Uterus (tissue), 3 donors: ENCODE measurements at regions not wholly inside any gene's neighbourhood (a gene's known extent, or its start where the extent isn't known, plus 50 kb on each side); places are given as distances from the start of the nearest gene placed in this dataset.

ENCODE experiments used
- DNase-seq, 2 donors: peaks; one replicate each; pipeline ENCODE4 v3.0.0-alpha.2; 2019 to 2020
- H3K27ac ChIP-seq, 2 donors: fragments of 200-600 bp; sonication (generic); 1 replicate in 1 of 2; 2 replicates in 1 of 2; pipeline ENCODE4 v1.5.1; 2016 to 2018
- H3K27me3 ChIP-seq, 2 donors: fragments of 200-600 bp; sonication (generic); one replicate each; pipeline ENCODE4 v1.5.1; 2018 to 2019; ENCODE audit warnings: control low read depth in 1 of 2
- H3K36me3 ChIP-seq, 2 donors: fragments of 200-600 bp; sonication (generic); one replicate each; pipeline ENCODE4 v1.5.1; 2019; ENCODE audit warnings: control low read depth in 1 of 2
- H3K4me1 ChIP-seq, 2 donors: fragments of 200-600 bp; sonication (generic); one replicate each; pipeline ENCODE4 v1.5.1; 2018 to 2019; ENCODE audit warnings: control low read depth in 1 of 2
- H3K4me3 ChIP-seq, 2 donors: fragments of 200-600 bp; sonication (generic); 1 replicate in 1 of 2; 2 replicates in 1 of 2; pipeline ENCODE4 v1.5.1; 2018 to 2019; ENCODE audit warnings: mild to moderate bottlenecking in 1 of 2
- H3K9me3 ChIP-seq, 2 donors: fragments of 200-600 bp; sonication (generic); one replicate each; pipeline ENCODE4 v1.5.1; 2019; ENCODE audit warnings: control low read depth in 1 of 2
- POLR2A ChIP-seq, 2 donors: fragments of 450-650 bp; IDR thresholded peaks; one replicate each; pipeline ENCODE4 v1.6.1; 2016; ENCODE audit warnings: antibody characterized with exemption in 2 of 2, mild to moderate bottlenecking in 1 of 2, moderate library complexity in 1 of 2
- intact Hi-C: fragments of 100-400 bp; cut with DNase I; formaldehyde crosslinking; loops from one replicate; pipeline ENCODE4 v1.15.1; 2023; ENCODE audit warnings: low total_unique reads
- TF ChIP-seq, protein P1 (sequence below), 4 experiments: fragments of 200-600 bp in 2 of 4; fragments of 450-650 bp in 2 of 4; sonication (generic) in 2 of 4; IDR thresholded peaks; one replicate each; pipeline ENCODE4 v1.5.1; 2016 to 2019; ENCODE audit warnings: antibody characterized with exemption in 4 of 4, mild to moderate bottlenecking in 2 of 4, moderate library complexity in 1 of 4
- donor health status: DM: yes; HTN: yes; CAD: no.

DNA sequence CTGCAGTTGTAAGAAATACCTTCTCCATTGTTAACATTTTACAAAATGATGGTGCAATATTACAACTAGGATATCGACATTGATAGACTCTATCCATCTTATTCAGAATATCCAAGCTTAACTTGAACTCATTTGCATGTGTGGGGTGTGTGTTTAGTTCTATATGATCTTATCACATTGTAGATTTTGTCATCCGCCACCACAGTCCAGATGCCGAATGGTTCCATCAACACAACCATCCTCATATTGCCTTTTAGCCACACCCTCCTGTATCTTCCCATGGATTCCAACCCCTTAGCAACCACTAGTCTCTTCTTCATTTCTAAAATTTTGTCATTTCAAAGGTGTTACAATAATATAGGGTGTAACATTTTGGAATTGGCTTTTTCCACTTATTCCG is 452.9 kb upstream of the AKR1E2 start:
- H3K27ac ChIP-seq: peak overlapping the region in 1 of 2 donors; percentile 1
- no peaks in the 10 kb centered on the region for H3K36me3 ChIP-seq
- no peak for DNase-seq
- H3K9me3 ChIP-seq: no peaks in the 10 kb centered on the region
- H3K4me1 ChIP-seq: no peaks in the 10 kb centered on the region
- TF ChIP-seq POLR2A (IDR thresholded peaks at IDR 0.05): no peak
- TF ChIP-seq, protein P1, sequence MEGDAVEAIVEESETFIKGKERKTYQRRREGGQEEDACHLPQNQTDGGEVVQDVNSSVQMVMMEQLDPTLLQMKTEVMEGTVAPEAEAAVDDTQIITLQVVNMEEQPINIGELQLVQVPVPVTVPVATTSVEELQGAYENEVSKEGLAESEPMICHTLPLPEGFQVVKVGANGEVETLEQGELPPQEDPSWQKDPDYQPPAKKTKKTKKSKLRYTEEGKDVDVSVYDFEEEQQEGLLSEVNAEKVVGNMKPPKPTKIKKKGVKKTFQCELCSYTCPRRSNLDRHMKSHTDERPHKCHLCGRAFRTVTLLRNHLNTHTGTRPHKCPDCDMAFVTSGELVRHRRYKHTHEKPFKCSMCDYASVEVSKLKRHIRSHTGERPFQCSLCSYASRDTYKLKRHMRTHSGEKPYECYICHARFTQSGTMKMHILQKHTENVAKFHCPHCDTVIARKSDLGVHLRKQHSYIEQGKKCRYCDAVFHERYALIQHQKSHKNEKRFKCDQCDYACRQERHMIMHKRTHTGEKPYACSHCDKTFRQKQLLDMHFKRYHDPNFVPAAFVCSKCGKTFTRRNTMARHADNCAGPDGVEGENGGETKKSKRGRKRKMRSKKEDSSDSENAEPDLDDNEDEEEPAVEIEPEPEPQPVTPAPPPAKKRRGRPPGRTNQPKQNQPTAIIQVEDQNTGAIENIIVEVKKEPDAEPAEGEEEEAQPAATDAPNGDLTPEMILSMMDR (IDR thresholded peaks at IDR 0.05): no peak
- intact Hi-C loops: no loop called here
- H3K4me3 ChIP-seq: no peak overlapping the region
- no peaks in the 10 kb centered on the region for H3K27me3 ChIP-seq

DNA sequence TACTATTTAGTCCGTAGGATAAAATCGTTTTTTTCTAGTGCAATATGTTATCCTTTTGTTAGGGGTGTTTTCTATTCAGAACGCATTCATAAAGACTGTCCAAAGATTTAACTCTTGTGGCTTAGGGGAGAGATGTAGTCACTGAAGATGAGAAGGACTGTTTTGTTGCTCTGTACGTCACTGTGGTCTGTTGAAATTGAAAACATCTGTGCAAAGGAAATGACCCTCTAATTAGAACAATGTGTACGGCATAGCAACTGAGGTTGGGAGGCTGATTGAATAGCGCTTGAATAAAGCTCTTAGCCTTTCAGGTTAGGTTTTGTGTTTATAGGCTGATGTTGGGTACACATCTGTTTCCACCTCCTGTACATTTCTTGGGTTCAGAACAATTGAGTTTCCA is 453.4 kb upstream of the AKR1E2 start:
- peak in 1 of 2 donors; percentile 33 for DNase-seq
- intact Hi-C loops: no loop called here
- Histone ChIP-seq H3K27ac (peak overlapping the region in 1 of 2 donors; percentile 10), H3K4me3 (no peak overlapping the region), H3K9me3 (no peaks in the 10 kb centered on the region), H3K4me1 (no peaks in the 10 kb centered on the region), H3K27me3 (no peaks in the 10 kb centered on the region), H3K36me3 (no peaks in the 10 kb centered on the region)
- TF ChIP-seq, protein P1 (IDR thresholded peaks at IDR 0.05): no peak
- no peak for TF ChIP-seq POLR2A (IDR thresholded peaks at IDR 0.05)

DNA sequence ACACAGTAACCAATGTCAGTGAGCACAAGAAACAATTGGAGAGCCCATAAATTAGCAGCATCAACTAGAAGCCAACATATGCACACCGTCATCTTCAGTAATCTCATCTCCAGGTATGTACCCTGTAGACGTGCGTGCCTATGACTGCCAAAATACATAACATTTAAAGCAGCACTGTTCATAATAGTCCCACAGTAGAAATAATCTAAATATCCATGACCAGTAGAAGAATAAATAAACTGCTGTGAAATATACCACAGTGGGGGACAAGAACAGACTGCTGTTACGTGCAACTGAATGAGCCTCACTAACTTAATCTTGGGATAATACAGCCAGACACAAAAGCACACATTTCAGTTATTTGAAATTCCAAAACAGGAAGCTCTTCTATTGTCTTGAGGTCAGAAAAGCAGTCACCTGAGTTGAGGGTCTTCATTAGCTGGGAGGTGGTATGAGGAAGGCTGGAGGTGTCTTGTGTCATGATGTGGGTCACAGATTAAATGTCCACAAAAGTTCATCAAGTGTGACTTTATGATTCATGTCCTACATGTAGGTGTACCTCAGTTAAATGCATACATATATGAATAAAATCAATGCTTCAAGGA is 454.2 kb upstream of the AKR1E2 start:
- TF ChIP-seq POLR2A (IDR thresholded peaks at IDR 0.05): no peak
- Histone ChIP-seq H3K9me3 (no peaks in the 10 kb centered on the region), H3K27ac (no peak overlapping the region), H3K27me3 (no peaks in the 10 kb centered on the region), H3K4me1 (no peaks in the 10 kb centered on the region), H3K4me3 (no peak overlapping the region), H3K36me3 (no peaks in the 10 kb centered on the region)
- intact Hi-C loops: no loop called here
- DNase-seq: no peak

DNA sequence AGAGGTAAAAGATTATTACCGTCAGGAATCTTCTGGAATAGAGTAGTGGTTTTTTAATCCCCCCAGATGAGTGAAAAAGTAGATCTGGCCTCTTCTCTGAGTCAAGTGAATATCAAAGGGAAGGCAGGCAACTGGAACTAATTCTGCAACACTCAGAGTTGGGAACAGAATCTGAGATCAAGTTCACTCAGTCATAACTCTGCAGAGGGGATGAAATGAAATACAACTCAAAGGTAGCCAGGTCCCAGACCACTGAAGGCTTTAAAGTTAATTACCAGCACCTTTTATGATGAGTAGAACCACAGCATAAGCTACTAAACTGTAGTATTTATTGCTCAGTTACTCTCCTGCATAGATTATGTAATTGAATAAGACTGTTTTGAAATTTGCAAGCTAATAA is 455.6 kb upstream of the AKR1E2 start:
- Histone ChIP-seq H3K4me3 (no peak overlapping the region), H3K27me3 (no peaks in the 10 kb centered on the region), H3K27ac (no peak overlapping the region), H3K36me3 (no peaks in the 10 kb centered on the region), H3K4me1 (no peaks in the 10 kb centered on the region), H3K9me3 (no peaks in the 10 kb centered on the region)
- no peak for DNase-seq
- intact Hi-C loops: no loop called here
- TF ChIP-seq, protein P1 (IDR thresholded peaks at IDR 0.05): no peak
- TF ChIP-seq POLR2A (IDR thresholded peaks at IDR 0.05): no peak

DNA sequence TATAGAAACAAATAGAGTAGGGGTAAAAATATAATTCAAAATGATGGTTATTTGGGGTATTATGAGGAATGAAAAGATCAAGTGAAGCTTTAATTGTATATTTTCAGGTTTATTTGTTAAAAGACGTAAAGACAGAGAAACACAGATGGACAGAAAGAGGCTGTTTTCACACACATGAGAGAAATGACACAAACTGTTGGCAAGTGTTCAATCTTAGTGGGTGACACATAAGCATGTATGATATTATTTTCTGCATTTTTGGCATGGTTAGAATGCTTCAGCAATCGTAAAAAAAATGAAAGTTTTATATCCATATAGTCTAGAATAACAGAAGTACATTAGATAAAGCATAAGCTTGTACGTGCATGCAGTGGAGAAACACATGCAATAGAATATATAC is 464.4 kb upstream of the AKR1E2 start:
- DNase-seq: no peak
- TF ChIP-seq, protein P1 (IDR thresholded peaks at IDR 0.05): no peak
- no peak for TF ChIP-seq POLR2A (IDR thresholded peaks at IDR 0.05)
- Histone ChIP-seq H3K4me1 (no peaks in the 10 kb centered on the region), H3K27ac (no peak overlapping the region), H3K36me3 (no peaks in the 10 kb centered on the region), H3K9me3 (no peaks in the 10 kb centered on the region), H3K27me3 (no peaks in the 10 kb centered on the region), H3K4me3 (no peak overlapping the region)
- intact Hi-C loops: no loop called here

DNA sequence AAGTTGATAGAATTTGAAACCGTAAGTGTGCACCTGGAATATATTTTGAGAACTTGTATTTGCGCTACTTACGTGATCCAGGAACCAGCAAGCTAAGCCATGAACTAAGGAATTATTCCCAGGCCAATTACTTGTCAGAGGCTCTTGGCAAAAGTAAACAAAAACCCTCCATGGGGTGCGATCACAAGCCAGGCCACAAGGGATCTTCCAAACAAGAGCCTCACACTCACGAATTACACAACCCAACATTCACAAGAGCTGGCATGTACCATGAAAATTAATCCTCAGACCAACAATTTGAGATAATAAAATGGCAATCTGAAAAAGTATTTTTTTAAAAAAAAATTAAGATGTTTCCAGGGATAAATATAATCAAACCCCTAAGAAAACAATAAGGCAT is 467.0 kb upstream of the AKR1E2 start:
- no peaks in the 10 kb centered on the region for H3K27me3 ChIP-seq
- intact Hi-C loops: no loop called here
- no peak for DNase-seq
- H3K9me3 ChIP-seq: no peaks in the 10 kb centered on the region
- no peak overlapping the region for H3K4me3 ChIP-seq
- no peak overlapping the region for H3K27ac ChIP-seq
- TF ChIP-seq, protein P1 (IDR thresholded peaks at IDR 0.05): no peak
- no peak for TF ChIP-seq POLR2A (IDR thresholded peaks at IDR 0.05)
- no peaks in the 10 kb centered on the region for H3K36me3 ChIP-seq
- H3K4me1 ChIP-seq: no peaks in the 10 kb centered on the region
